HG02970 (cell line): ENCODE measurements at regions not wholly inside any gene's neighbourhood (a gene's known extent, or its start where the extent isn't known, plus 50 kb on each side); places are given as distances from the start of the nearest gene placed in this dataset.

Experiments used
- ATAC-seq: cut with Tn5 transposase; IDR thresholded peaks from one replicate; pipeline ENCODE4 v1.9.1; 2021; ENCODE audit warnings: mild to moderate bottlenecking, moderate library complexity, moderate number of reproducible peaks; ENCODE audit not compliant: unreplicated experiment, low FRiP score

DNA sequence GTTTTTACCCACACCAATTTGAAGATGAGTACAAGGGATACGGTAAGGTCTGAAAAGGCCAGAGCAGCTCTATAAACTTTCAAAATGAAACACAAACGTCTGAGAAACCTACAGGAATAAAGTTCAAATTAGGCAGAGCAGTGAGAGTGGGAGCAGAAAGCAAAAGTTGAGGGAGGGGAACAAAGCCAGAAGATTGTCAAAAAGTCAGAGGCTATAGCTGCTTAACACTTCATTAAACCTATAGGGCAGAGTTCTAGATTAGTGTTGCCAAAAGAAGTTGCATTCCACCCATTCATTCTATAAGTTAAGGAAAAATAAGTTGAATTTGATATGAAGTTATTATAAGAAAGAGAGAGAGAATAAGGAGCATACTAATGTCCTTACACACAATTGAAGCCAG, 309.6 kb upstream of the CD180 start:
- ATAC-seq, result no peak

- ATAC-seq, result no peak
Observed at GRCh38 chr5:67502951-67503350, 306.4 kb upstream of the CD180 start.

GRCh38 chr5:67496051-67496450, 299.5 kb upstream of the CD180 start:
- ATAC-seq, result no peak

GRCh38 chr5:67495072-67495471, 298.5 kb upstream of the CD180 start:
- ATAC-seq, result no peak

DNA sequence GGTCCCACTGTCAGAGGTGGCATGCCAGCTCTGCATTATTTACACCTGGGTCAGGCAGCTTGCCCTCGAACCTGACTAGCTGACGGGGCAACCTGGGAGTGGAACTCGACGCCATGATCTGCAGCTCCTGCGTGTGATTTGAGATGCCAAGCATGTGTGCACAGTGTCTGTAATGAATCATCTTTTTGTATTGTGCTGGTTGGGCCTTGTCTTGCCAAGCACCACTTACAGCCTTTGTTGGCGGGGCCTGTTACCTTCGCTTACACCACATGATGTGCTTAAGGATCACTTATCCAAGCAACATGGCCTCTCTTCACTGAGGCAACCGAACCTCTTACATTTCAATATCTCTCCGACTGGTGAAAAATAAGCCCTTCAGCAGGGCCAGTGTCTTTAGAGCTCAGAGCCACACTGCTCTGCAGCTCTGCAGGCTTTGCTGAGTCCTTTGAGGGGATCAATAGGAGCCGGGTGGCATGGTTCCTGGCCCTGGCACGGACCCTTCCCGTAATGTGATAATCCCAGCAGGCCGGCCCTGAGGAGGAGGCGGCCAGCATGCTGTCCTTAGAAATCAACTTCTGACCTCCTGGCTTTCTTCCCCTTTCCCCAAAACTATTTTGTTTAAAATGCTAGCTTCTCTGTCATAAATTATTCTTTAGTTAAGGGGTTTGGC, 297.7 kb upstream of the CD180 start:
- no peak for ATAC-seq

GRCh38 chr5:67493676-67494075, 297.1 kb upstream of the CD180 start:
- ATAC-seq, result no peak

DNA sequence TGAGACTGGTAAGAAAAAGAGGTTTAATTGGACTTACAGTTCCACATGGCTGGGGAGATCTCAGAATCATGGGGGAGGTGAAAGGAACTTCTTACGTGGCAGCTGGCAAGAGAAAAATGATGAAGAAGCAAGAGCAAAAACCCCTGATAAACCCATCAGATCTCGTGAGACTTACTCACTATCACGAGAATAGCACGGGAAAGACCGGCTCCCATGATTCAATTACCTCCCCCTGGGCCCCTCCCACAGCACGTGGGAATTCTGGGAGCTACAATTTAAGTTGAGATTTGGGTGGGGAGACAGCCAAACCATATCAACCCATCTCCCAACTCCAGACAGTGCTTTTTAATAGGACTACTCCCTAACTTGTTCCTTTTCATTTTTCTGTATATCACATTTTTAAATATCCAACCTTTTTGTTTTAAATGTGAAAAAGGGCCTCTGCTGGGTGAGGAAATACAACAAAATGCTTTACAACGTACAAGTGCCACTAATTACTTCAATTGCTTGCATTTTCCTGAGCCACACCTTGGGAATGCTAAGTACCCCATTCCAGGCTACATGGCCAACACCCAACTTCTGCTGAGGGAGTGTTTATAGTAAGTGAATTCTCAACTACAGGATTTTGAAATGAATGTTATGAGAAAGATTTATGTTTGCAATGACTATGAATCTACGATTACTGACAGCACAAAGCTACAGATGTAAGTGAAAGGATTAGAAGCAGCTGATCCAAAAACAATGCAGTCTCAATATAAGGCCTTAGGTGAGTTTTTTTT, 294.1 kb upstream of the CD180 start:
- ATAC-seq, result no peak

DNA sequence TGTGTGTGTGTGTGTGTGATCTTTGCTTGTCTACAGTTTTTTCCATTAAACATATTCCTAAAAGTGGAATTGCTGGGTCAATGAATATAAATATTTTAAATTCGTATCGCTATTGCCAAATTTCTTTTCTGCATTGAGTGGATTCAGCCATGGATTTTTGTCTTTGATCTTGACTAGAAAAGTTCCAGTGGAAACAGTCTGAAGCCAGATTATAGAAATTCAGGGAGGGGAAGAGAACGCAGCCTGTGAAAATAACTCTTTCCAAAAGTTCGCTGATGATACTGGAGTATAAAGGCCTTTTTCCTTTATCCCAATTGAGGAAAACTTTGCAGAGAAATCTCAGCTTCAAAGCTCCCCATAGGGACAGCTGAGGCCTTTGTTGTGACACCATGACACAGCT, 292.3 kb upstream of the CD180 start:
- no peak for ATAC-seq

GRCh38 chr5:67487862-67488261, 291.3 kb upstream of the CD180 start:
- no peak for ATAC-seq

GRCh38 chr5:67483453-67484030, 286.9 kb upstream of the CD180 start:
- no peak for ATAC-seq

DNA sequence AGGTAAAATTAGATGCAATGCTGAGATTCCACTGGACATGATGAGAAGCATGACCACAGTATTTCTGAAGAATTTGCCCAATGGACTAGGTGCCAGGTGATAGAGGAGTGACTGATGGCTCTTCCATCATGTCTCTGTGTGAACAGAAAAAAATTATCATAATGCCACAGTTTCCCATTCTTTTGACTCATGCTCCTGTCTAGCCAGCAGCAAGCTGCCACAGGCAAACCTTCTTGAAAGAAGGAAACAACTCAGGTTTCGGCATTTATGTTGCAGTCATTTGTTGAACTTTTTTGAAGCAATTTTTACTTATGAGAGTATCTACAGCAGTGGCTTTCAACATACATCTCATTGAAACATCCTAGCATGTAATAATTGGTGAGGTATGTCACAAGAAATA, 284.8 kb upstream of the CD180 start:
- no peak for ATAC-seq

GRCh38 chr5:67478337-67478736, 281.7 kb upstream of the CD180 start:
- ATAC-seq, result no peak

DNA sequence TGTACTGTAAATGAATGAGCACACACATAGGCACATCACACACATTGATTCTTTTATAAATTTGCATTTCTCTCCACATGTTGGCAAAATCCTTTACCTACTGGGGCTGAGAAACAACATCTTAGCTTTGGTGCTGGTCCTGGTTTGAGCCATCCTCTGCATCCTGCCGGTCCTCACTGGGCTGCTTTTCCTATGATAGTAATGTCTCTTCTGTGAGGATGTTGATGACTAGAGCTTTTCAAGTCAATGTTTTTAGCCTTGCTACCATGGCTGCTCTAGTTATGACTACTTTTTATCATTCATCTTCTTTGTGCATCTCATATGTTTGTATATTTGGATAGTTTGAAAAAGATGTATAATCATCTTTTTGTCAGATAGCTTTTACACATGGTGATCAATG, 280.4 kb upstream of the CD180 start:
- ATAC-seq, result no peak

DNA sequence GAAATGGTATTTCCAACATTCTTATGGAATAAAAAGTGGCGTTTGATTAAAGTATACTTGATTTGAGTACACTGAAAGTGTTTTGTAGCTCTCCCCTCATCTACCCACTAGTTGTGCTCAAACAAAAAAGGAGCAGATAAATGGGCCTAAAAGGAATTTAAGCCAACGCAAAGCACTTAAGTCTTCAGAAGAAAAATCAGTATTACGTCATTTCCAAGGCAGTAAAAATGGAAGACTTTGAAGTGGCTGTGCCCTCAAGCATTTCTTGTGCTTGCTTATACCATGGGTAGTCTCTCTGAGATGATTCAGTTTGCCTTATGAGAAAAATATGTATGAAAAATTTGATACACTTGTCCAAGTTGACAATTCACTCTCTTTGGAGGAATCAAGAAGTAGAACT, 279.9 kb upstream of the CD180 start:
- no peak for ATAC-seq

GRCh38 chr5:67475489-67475888, 278.9 kb upstream of the CD180 start:
- no peak for ATAC-seq

GRCh38 chr5:67474597-67475238, 278.1 kb upstream of the CD180 start:
- ATAC-seq, result no peak

GRCh38 chr5:67467110-67467509, 270.5 kb upstream of the CD180 start:
- no peak for ATAC-seq

DNA sequence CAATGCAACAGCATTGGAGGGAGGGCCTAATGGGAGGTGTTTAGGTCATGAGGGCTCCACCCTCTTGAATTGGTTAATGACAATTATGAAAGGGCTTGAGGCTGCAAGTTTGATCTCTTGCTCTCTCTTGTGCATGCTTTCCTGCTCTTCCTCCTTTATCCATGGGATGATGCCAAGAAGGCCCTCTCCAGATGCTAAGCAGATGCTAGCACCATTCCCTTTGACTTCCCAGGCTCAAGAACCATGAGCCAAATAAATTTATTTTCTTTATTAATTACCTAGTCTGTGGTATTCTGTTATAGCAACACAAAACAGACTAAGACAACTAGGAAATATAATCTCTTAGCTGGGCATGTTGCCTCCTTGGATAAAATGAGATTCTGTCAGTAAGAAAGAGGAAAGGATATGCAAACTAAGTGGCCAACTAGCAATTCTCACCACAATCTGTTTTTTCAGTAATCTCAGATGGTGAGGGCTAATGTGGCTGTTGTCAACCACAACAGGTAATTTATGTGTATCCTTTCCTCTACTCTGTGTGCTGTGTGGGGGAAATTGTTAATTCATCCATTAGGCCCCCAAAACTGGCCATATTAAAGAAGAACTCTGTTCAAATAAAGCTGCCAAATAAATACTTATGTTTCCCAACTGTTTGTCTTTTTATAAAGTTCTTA, 269.1 kb upstream of the CD180 start:
- no peak for ATAC-seq

DNA sequence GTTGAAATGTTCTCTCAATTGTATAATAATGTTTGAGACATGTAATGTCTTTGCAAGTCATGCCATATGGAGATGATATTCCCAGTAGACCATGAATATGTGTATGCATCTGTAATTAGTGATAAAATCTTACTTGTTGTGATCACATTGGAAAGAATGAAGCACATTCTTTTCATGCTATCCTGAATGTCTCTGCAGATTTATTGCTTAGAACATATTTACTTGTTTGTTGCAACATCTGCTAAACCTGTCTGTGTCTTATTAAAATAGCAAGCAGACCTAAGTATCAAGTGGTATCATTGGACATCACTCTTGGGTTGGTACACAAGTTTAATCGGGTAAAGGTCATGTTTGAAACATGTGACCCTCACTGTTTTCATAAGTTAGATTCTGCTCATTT, 265.5 kb upstream of the CD180 start:
- ATAC-seq, result no peak

GRCh38 chr5:67459253-67459652, 262.7 kb upstream of the CD180 start:
- ATAC-seq, result no peak

GRCh38 chr5:67455970-67456369, 259.4 kb upstream of the CD180 start:
- ATAC-seq, result no peak
